GM10248 (cell line): ENCODE measurements at regions not wholly inside any gene's neighbourhood (a gene's known extent, or its start where the extent isn't known, plus 50 kb on each side); places are given as distances from the start of the nearest gene placed in this dataset.

ENCODE experiments used
- CTCF ChIA-PET: fragments of 300-600 bp; sonication (Branson Sonifier 250); formaldehyde crosslinking; extraction: SDS; loops from one replicate; lab custom pipeline; 2021; ENCODE audit warnings: antibody characterized with exemption; lab: Yijun Ruan, JAX
- POLR2A ChIA-PET: fragments of 350-650 bp; sonication (Branson Sonifier 250); formaldehyde crosslinking; extraction: SDS; loops from one replicate; lab custom pipeline; 2020; ENCODE audit warnings: antibody characterized with exemption; lab: Yijun Ruan, JAX
- DNase-seq: peaks from one replicate; pipeline ENCODE4 v3.0.0; 2012; ENCODE audit errors: extremely low spot score
- TF ChIP-seq, protein P1 (sequence below): IDR thresholded peaks from 2 replicates; pipeline ENCODE4 v1.5.1; 2012; ENCODE audit warnings: mild to moderate bottlenecking, low read depth; ENCODE audit errors: extremely low read depth, missing control alignments, control extremely low read depth

- DNase-seq: no peak
- CTCF ChIA-PET: no interaction called here
Measured at GRCh38 chr2:35080231-35080910, 1275.2 kb upstream of the CRIM1 start.

DNA sequence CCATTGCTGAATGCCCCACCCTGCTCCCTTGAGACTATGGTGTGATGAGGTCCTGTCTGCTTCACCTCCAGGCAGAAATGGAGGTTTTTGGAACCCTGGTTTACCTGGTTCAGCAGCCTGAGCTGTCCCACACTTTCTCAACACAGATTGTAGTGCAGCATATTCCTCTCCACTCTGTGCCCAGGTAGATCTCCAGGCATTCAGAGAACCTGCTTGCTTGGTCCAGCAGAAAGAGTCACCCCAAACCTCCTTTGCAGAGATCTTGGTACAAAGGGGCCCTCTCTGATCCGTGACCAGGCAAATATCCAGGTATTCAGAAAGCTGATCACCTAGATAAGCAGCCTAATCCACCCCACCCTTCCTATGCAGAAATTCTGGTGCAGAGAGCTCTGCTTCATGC is 1288.2 kb upstream of the CRIM1 start:
- ChIA-PET CTCF (no interaction called here), POLR2A (no interaction called here)
- no peak for DNase-seq
- TF ChIP-seq, protein P1, sequence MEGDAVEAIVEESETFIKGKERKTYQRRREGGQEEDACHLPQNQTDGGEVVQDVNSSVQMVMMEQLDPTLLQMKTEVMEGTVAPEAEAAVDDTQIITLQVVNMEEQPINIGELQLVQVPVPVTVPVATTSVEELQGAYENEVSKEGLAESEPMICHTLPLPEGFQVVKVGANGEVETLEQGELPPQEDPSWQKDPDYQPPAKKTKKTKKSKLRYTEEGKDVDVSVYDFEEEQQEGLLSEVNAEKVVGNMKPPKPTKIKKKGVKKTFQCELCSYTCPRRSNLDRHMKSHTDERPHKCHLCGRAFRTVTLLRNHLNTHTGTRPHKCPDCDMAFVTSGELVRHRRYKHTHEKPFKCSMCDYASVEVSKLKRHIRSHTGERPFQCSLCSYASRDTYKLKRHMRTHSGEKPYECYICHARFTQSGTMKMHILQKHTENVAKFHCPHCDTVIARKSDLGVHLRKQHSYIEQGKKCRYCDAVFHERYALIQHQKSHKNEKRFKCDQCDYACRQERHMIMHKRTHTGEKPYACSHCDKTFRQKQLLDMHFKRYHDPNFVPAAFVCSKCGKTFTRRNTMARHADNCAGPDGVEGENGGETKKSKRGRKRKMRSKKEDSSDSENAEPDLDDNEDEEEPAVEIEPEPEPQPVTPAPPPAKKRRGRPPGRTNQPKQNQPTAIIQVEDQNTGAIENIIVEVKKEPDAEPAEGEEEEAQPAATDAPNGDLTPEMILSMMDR: no peak

More at GRCh38 chr2:35080231-35080910, 1275.2 kb upstream of the CRIM1 start:
- POLR2A ChIA-PET: no interaction called here
- TF ChIP-seq, protein P1: no peak

DNA sequence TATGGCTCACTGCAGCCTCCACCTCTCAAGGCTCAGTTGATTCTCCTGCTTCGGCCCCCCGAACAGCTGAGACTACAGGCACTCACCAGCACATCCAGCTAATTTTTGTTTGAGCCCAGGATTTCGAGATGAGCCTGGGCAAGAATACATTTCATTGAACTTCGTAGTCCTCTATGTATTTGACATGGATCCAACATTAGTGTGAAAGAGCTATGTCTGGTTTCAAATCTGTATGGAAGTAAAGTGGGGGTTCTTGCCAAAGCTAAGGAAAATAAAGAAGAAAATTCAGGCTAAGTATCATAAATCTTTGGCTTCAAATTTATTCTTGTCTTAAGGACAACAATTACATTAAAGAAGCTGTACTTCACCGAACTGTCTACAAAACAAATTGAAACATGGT is 1291.7 kb upstream of the CRIM1 start:
- no peak for DNase-seq
- CTCF ChIA-PET: interaction anchor here (0.8 kb wide), 1 partner anchor 13 kb away, joined by 3 read pairs; no protein-coding TSS in a partner anchor
- TF ChIP-seq, protein P1: no peak
- POLR2A ChIA-PET: no interaction called here

GRCh38 chr2:35035883-35036282 is 1319.7 kb upstream of the CRIM1 start:
- no peak for DNase-seq
- TF ChIP-seq, protein P1: no peak
- ChIA-PET CTCF (interaction anchor here (1.0 kb wide), 1 partner anchor 20 kb away, joined by 3 read pairs; no protein-coding TSS in a partner anchor), POLR2A (no interaction called here)

GRCh38 chr2:35033748-35034147 is 1321.8 kb upstream of the CRIM1 start:
- CTCF ChIA-PET: interaction anchor here (1.0 to 1.5 kb wide), 2 partner anchors 9 to 23 kb away, joined by 3 read pairs; no protein-coding TSS in a partner anchor
- POLR2A ChIA-PET: no interaction called here
- DNase-seq: no peak
- TF ChIP-seq, protein P1: no peak

GRCh38 chr2:35023545-35023944 is 1332.0 kb upstream of the CRIM1 start:
- ChIA-PET POLR2A (no interaction called here), CTCF (interaction anchor here (0.9 kb wide), 1 partner anchor 13 kb away, joined by 3 read pairs; no protein-coding TSS in a partner anchor)
- DNase-seq: no peak
- TF ChIP-seq, protein P1: no peak

DNA sequence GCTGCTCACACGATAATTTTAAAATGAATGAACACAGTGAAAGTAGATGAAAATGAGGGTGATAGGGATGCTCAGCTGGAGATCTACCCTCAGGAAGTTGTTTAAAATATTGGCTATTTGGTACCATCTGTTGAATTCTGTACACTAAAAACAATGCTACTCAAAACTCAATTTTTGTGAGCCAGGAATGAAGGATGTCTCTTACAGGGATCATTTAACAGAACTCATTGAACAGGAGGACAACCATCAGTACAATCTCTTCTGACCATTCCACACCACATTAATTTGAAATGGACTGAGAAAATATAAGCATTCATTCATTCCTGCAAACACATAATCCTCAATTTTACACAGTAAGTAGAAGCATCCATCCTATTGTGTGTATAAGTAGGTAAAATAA is 1355.1 kb upstream of the CRIM1 start:
- ChIA-PET CTCF (no interaction called here), POLR2A (no interaction called here)
- TF ChIP-seq, protein P1: no peak
- DNase-seq: no peak
